A673 (cell line): ENCODE measurements at regions not wholly inside any gene's neighbourhood (a gene's known extent, or its start where the extent isn't known, plus 50 kb on each side); places are given as distances from the start of the nearest gene placed in this dataset.

Experiments used
- EZH2 ChIP-seq: fragments of 200-600 bp; sonication (generic); IDR thresholded peaks from 2 replicates; pipeline ENCODE4 v1.6.1; 2017; ENCODE audit warnings: borderline replicate concordance, low read depth, mild to moderate bottlenecking, mixed read lengths, antibody characterized with exemption, low read length; ENCODE audit not compliant: poor library complexity, severe bottlenecking
- TF ChIP-seq, protein P1 (sequence below): fragments of 300-800, 200-600 bp; sonication (generic); conservative IDR thresholded peaks from 2 replicates; pipeline ENCODE4 v1.5.1; 2017; ENCODE audit warnings: low read depth, mild to moderate bottlenecking, antibody characterized with exemption, low read length, moderate library complexity, mixed read lengths

DNA sequence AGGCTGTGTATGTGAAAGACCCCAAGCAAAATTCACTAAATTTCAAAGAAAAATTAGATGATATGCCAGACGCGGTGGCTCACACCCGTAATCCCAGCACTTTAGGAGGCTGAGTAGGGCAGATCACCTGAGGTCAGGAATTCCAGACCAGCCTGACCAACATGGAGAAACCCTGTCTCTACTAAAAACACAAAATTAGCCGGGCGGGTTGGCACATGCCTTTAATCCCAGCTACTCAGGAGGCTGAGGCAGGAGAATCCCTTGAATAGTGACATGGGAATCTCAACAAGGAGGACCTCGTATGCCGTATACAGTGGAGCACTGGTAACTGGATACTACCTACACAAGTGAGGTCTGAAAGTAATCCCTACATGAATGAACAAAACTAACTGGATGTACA, 92.7 kb upstream of the JARID2 start:
- TF ChIP-seq, protein P1, sequence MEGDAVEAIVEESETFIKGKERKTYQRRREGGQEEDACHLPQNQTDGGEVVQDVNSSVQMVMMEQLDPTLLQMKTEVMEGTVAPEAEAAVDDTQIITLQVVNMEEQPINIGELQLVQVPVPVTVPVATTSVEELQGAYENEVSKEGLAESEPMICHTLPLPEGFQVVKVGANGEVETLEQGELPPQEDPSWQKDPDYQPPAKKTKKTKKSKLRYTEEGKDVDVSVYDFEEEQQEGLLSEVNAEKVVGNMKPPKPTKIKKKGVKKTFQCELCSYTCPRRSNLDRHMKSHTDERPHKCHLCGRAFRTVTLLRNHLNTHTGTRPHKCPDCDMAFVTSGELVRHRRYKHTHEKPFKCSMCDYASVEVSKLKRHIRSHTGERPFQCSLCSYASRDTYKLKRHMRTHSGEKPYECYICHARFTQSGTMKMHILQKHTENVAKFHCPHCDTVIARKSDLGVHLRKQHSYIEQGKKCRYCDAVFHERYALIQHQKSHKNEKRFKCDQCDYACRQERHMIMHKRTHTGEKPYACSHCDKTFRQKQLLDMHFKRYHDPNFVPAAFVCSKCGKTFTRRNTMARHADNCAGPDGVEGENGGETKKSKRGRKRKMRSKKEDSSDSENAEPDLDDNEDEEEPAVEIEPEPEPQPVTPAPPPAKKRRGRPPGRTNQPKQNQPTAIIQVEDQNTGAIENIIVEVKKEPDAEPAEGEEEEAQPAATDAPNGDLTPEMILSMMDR = no peak
- TF ChIP-seq EZH2 = no peak
